ENCODE measurements at regions not wholly inside any gene's neighbourhood (a gene's known extent, or its start where the extent isn't known, plus 50 kb on each side); places are given as distances from the start of the nearest gene placed in this dataset.

DNA sequence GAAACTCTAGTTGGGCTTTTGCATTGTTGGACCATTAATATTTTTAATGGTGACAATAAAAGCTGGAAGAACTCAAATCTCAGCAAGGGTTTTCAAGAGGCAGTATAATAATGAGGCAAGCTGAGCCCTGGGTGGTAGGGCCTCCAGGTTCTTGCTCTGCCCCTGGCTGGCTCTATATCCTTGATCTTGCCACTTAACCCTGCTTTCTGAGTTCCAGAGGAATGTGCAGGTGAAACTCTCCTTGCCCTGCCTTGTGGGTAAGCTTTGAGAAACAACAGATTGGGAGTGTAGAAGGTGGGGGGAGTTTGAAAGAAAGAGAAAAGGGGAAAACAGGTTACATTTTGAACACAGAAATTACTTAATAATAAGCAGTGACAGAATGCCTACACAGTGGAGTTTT is 103.3 kb upstream of the MAP4K3 start:
- Histone ChIP-seq H3K4ac (ENCODE audit: low read depth, low read length) (peak overlapping the region; percentile 31), H2AK5ac (ENCODE audit: low read length) (no peak overlapping the region), H3K56ac (ENCODE audit: low read length) (no peak overlapping the region), H3K79me2 (ENCODE audit: control insufficient read depth, insufficient read depth, low read length) (no peaks in the 10 kb centered on the region), H3K18ac (ENCODE audit: low read length) (peak overlapping the region; percentile 0), H2BK120ac (ENCODE audit: low read depth, low read length) (no peak overlapping the region), H3K79me1 (ENCODE audit: low read length) (no peaks in the 10 kb centered on the region), H3K4me2 (ENCODE audit: low read length) (no peak overlapping the region), H2BK5ac (ENCODE audit: low read length) (no peak overlapping the region), H3K9ac (ENCODE audit: low read length) (no peak overlapping the region), H3K27me3 (ENCODE audit: insufficient read depth, low read length, poor library complexity) (no peaks in the 10 kb centered on the region), H4K5ac (ENCODE audit: low read length) (no peak overlapping the region), H3K4me1 (ENCODE audit: control insufficient read depth, low read depth, low read length) (no peaks in the 10 kb centered on the region), H3K36me3 (ENCODE audit: control insufficient read depth, insufficient read depth, low read length) (no peaks in the 10 kb centered on the region), H4K8ac (ENCODE audit: low read depth, low read length) (no peak overlapping the region), H2BK15ac (replicated peaks; ENCODE audit: low read depth) (no peak overlapping the region), H3K27ac (ENCODE audit: low read depth, low read length) (no peak overlapping the region), H3K23ac (ENCODE audit: low read length) (no peak overlapping the region), H3K4me3 (ENCODE audit: low read length) (no peak overlapping the region)
- no peak for DNase-seq

DNA sequence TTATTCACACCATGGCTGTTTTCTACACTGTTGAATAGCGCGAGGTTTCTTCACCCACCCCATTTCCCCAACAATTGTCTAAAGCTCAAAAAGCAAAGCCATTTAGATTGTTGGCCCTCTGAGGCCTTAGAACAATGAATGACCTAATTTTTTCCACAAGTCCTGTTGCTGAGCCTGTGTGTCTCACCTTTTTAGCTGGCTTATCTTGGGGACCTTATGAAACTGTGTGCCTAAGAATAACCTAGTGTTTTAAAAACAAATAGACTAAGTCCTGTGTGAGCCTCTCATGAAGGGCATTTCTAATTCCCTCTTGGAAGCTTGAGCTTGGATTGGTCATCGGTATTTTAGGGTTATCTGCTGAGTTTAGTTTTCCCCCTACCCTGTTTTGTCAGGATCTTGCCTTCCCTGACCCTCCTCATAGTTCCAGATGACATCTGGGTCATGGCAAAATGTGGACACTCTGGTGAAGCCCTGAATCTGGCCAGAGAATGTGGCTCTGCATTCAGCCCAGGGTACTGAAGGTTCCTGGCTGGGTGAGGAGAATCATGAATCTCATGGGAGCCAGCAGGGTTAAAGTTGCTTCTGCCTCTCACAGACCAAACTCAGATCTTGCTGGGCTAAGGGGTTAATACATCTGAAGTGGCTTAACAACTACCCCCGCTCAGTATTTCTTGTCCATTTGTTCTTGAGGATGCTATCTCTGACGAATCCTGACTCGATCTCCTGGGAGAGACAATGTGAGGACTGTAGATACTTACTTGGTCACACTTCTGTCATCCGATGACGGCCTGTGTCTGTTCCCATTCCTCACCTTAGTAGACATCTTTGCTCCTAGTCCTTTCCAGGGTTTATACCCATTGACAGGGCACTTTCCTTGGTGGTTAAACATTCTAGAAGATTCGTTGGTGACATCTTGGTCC is 104.2 kb upstream of the MAP4K3 start:
- no peak overlapping the region for H4K8ac ChIP-seq (ENCODE audit: low read depth, low read length)
- no peak overlapping the region for H2BK15ac ChIP-seq (replicated peaks; ENCODE audit: low read depth)
- H3K4ac ChIP-seq (ENCODE audit: low read depth, low read length) = no peak overlapping the region
- no peaks in the 10 kb centered on the region for H3K36me3 ChIP-seq (ENCODE audit: control insufficient read depth, insufficient read depth, low read length)
- no peak overlapping the region for H3K56ac ChIP-seq (ENCODE audit: low read length)
- H3K27ac ChIP-seq (ENCODE audit: low read depth, low read length) = no peak overlapping the region
- H4K5ac ChIP-seq (ENCODE audit: low read length) = no peak overlapping the region
- H2BK5ac ChIP-seq (ENCODE audit: low read length) = no peak overlapping the region
- peak; percentile 40 for DNase-seq
- H3K23ac ChIP-seq (ENCODE audit: low read length) = no peak overlapping the region
- no peaks in the 10 kb centered on the region for H3K79me1 ChIP-seq (ENCODE audit: low read length)
- no peaks in the 10 kb centered on the region for H3K27me3 ChIP-seq (ENCODE audit: insufficient read depth, low read length, poor library complexity)
- no peak overlapping the region for H3K9ac ChIP-seq (ENCODE audit: low read length)
- no peak overlapping the region for H2AK5ac ChIP-seq (ENCODE audit: low read length)
- H3K4me1 ChIP-seq (ENCODE audit: control insufficient read depth, low read depth, low read length) = no peaks in the 10 kb centered on the region
- H3K4me3 ChIP-seq (ENCODE audit: low read length) = no peak overlapping the region
- no CpG with 5 or more reads among the region's 9 CpGs for WGBS (ENCODE audit: extremely low coverage, insufficient coverage, low lambda C conversion rate)
- no peak overlapping the region for H2BK120ac ChIP-seq (ENCODE audit: low read depth, low read length)
- H3K4me2 ChIP-seq (ENCODE audit: low read length) = no peak overlapping the region
- H3K79me2 ChIP-seq (ENCODE audit: control insufficient read depth, insufficient read depth, low read length) = no peaks in the 10 kb centered on the region
- H3K18ac ChIP-seq (ENCODE audit: low read length) = no peak overlapping the region

DNA sequence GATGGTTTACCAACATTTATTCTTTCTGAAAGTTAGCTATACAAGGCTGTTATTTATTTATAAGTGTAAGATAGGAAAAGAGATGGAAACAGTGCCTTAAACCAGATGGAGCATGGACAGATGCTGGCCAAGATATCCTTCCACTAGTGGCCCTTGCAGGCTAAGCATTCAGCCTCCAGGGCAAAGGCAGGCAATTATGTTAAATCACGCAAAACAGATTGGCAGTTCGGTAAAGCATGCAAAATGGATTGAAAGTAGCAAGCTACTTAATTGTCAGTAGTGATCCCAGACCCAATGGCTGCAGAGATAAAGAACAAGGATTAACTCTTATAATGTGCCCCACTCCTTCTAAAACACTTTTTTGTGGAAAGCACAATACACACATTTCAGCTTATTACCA is 105.4 kb upstream of the MAP4K3 start:
- H3K79me2 ChIP-seq (ENCODE audit: control insufficient read depth, insufficient read depth, low read length) = no peaks in the 10 kb centered on the region
- H3K56ac ChIP-seq (ENCODE audit: low read length) = no peak overlapping the region
- H2BK15ac ChIP-seq (replicated peaks; ENCODE audit: low read depth) = no peak overlapping the region
- H3K27me3 ChIP-seq (ENCODE audit: insufficient read depth, low read length, poor library complexity) = no peaks in the 10 kb centered on the region
- H3K36me3 ChIP-seq (ENCODE audit: control insufficient read depth, insufficient read depth, low read length) = no peaks in the 10 kb centered on the region
- no peak overlapping the region for H3K4me3 ChIP-seq (ENCODE audit: low read length)
- H3K4me1 ChIP-seq (ENCODE audit: control insufficient read depth, low read depth, low read length) = no peaks in the 10 kb centered on the region
- H3K79me1 ChIP-seq (ENCODE audit: low read length) = no peaks in the 10 kb centered on the region
- no peak overlapping the region for H3K4ac ChIP-seq (ENCODE audit: low read depth, low read length)
- H2BK5ac ChIP-seq (ENCODE audit: low read length) = no peak overlapping the region
- peak; percentile 46 for DNase-seq
- no peak overlapping the region for H2BK120ac ChIP-seq (ENCODE audit: low read depth, low read length)
- no peak overlapping the region for H2AK5ac ChIP-seq (ENCODE audit: low read length)
- no peak overlapping the region for H3K18ac ChIP-seq (ENCODE audit: low read length)
- H4K5ac ChIP-seq (ENCODE audit: low read length) = no peak overlapping the region
- no peak overlapping the region for H3K4me2 ChIP-seq (ENCODE audit: low read length)
- H4K8ac ChIP-seq (ENCODE audit: low read depth, low read length) = no peak overlapping the region
- H3K9ac ChIP-seq (ENCODE audit: low read length) = no peak overlapping the region
- no CpG with 5 or more reads among the region's 2 CpGs for WGBS (ENCODE audit: extremely low coverage, insufficient coverage, low lambda C conversion rate)
- H3K27ac ChIP-seq (ENCODE audit: low read depth, low read length) = no peak overlapping the region
- no peak overlapping the region for H3K23ac ChIP-seq (ENCODE audit: low read length)

DNA sequence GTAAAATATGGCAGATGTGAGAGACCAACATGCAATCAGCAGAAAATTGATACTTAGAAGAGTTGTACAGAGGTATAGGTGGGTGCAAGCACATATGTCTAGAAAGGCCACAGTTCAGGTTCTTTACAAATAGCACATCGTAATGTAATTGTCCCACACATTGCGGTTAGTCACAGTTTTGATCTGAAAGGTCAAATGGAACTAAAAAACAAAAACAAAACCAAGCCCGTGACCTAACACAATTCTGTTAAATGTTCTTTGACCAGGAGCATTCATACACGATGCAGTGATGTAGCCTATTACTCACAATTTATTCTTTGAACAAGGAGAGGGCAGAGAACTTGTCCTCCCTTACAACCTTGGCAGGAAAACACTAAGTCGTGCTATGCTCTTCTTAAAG is 108.9 kb upstream of the MAP4K3 start:
- no CpG with 5 or more reads among the region's 5 CpGs for WGBS (ENCODE audit: extremely low coverage, insufficient coverage, low lambda C conversion rate)

DNA sequence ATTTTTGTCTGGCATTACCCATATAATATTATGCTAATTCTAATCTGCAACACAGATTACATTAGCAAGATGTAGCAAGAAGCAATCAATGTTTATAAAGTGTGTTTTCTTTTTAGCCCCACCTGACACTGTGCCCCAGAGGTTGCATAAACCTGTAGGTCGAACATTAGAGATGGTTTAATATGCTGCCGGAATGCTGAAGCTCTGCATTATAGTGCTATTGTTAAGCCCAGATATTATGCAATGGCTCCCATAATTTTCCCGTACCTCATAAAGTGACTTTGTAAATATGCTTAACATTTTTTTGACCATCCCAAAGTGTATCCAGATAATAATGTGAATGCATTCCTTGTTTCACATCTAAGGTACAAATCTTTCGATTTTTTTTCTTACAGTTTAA is 109.3 kb upstream of the MAP4K3 start:
- no CpG with 5 or more reads among the region's 4 CpGs for WGBS (ENCODE audit: extremely low coverage, insufficient coverage, low lambda C conversion rate)
- no peak for DNase-seq
- Histone ChIP-seq H4K8ac (ENCODE audit: low read depth, low read length) (no peak overlapping the region), H3K36me3 (ENCODE audit: control insufficient read depth, insufficient read depth, low read length) (no peaks in the 10 kb centered on the region), H4K5ac (ENCODE audit: low read length) (no peak overlapping the region), H3K79me2 (ENCODE audit: control insufficient read depth, insufficient read depth, low read length) (no peaks in the 10 kb centered on the region), H3K4me1 (ENCODE audit: control insufficient read depth, low read depth, low read length) (peaks cover 4% of the 10 kb centered on the region), H2BK120ac (ENCODE audit: low read depth, low read length) (no peak overlapping the region), H3K4me3 (ENCODE audit: low read length) (no peak overlapping the region), H3K9ac (ENCODE audit: low read length) (no peak overlapping the region), H2BK5ac (ENCODE audit: low read length) (no peak overlapping the region), H2BK15ac (replicated peaks; ENCODE audit: low read depth) (no peak overlapping the region), H3K23ac (ENCODE audit: low read length) (no peak overlapping the region), H3K56ac (ENCODE audit: low read length) (no peak overlapping the region), H3K27me3 (ENCODE audit: insufficient read depth, low read length, poor library complexity) (no peaks in the 10 kb centered on the region), H2AK5ac (ENCODE audit: low read length) (no peak overlapping the region), H3K4ac (ENCODE audit: low read depth, low read length) (no peak overlapping the region), H3K4me2 (ENCODE audit: low read length) (no peak overlapping the region), H3K27ac (ENCODE audit: low read depth, low read length) (no peak overlapping the region), H3K79me1 (ENCODE audit: low read length) (no peaks in the 10 kb centered on the region), H3K18ac (ENCODE audit: low read length) (no peak overlapping the region)

More for the DNA sequence above, 108.9 kb upstream of the MAP4K3 start:
- Histone ChIP-seq H3K4me2 (ENCODE audit: low read length) (no peak overlapping the region), H2BK120ac (ENCODE audit: low read depth, low read length) (no peak overlapping the region), H3K79me2 (ENCODE audit: control insufficient read depth, insufficient read depth, low read length) (no peaks in the 10 kb centered on the region), H3K56ac (ENCODE audit: low read length) (no peak overlapping the region), H4K8ac (ENCODE audit: low read depth, low read length) (no peak overlapping the region), H3K18ac (ENCODE audit: low read length) (no peak overlapping the region), H4K5ac (ENCODE audit: low read length) (no peak overlapping the region), H3K23ac (ENCODE audit: low read length) (no peak overlapping the region), H3K9ac (ENCODE audit: low read length) (no peak overlapping the region), H2AK5ac (ENCODE audit: low read length) (no peak overlapping the region), H3K4me1 (ENCODE audit: control insufficient read depth, low read depth, low read length) (peaks cover 4% of the 10 kb centered on the region), H3K27me3 (ENCODE audit: insufficient read depth, low read length, poor library complexity) (no peaks in the 10 kb centered on the region), H3K36me3 (ENCODE audit: control insufficient read depth, insufficient read depth, low read length) (no peaks in the 10 kb centered on the region), H2BK5ac (ENCODE audit: low read length) (no peak overlapping the region), H3K27ac (ENCODE audit: low read depth, low read length) (no peak overlapping the region), H3K4me3 (ENCODE audit: low read length) (no peak overlapping the region), H3K4ac (ENCODE audit: low read depth, low read length) (no peak overlapping the region), H2BK15ac (replicated peaks; ENCODE audit: low read depth) (no peak overlapping the region), H3K79me1 (ENCODE audit: low read length) (no peaks in the 10 kb centered on the region)
- no peak for DNase-seq

DNA sequence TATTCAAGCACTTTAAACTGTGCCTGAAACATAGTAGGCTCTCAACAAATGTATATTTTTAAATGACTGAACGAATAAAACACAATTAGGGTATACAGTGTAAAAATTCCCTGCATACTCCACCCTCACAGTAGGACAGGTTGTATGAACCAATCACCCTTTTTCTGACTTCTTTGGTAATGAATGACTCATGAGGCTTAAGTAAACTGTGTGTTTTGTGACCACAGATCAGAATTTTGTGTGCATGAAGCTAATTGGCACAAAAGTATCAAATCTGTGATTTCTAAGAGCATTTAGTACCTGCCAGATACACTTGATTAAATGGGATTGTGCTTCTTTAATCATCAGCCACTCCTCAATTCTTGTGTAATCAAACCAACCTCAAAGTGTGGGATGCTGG is 109.9 kb upstream of the MAP4K3 start:
- H3K23ac ChIP-seq (ENCODE audit: low read length) = no peak overlapping the region
- H4K5ac ChIP-seq (ENCODE audit: low read length) = no peak overlapping the region
- H3K79me1 ChIP-seq (ENCODE audit: low read length) = no peaks in the 10 kb centered on the region
- H3K27me3 ChIP-seq (ENCODE audit: insufficient read depth, low read length, poor library complexity) = no peaks in the 10 kb centered on the region
- H3K56ac ChIP-seq (ENCODE audit: low read length) = no peak overlapping the region
- no peak overlapping the region for H3K4me2 ChIP-seq (ENCODE audit: low read length)
- no peak overlapping the region for H3K9ac ChIP-seq (ENCODE audit: low read length)
- no peak overlapping the region for H2BK120ac ChIP-seq (ENCODE audit: low read depth, low read length)
- H3K18ac ChIP-seq (ENCODE audit: low read length) = no peak overlapping the region
- H3K4me1 ChIP-seq (ENCODE audit: control insufficient read depth, low read depth, low read length) = peaks cover 4% of the 10 kb centered on the region
- H3K4me3 ChIP-seq (ENCODE audit: low read length) = no peak overlapping the region
- no peak overlapping the region for H3K27ac ChIP-seq (ENCODE audit: low read depth, low read length)
- no peak overlapping the region for H3K4ac ChIP-seq (ENCODE audit: low read depth, low read length)
- no peak for DNase-seq
- H2BK5ac ChIP-seq (ENCODE audit: low read length) = no peak overlapping the region
- peak overlapping the region; percentile 41 for H2BK15ac ChIP-seq (replicated peaks; ENCODE audit: low read depth)
- whole genome bisulfite sequencing (ENCODE audit: extremely low coverage, insufficient coverage, low lambda C conversion rate) = no CpG with 5 or more reads among the region's 1 CpG
- H2AK5ac ChIP-seq (ENCODE audit: low read length) = no peak overlapping the region
- H4K8ac ChIP-seq (ENCODE audit: low read depth, low read length) = no peak overlapping the region
- no peaks in the 10 kb centered on the region for H3K79me2 ChIP-seq (ENCODE audit: control insufficient read depth, insufficient read depth, low read length)
- H3K36me3 ChIP-seq (ENCODE audit: control insufficient read depth, insufficient read depth, low read length) = no peaks in the 10 kb centered on the region
